ENCODE measurements at regions not wholly inside any gene's neighbourhood (a gene's known extent, or its start where the extent isn't known, plus 50 kb on each side); places are given as distances from the start of the nearest gene placed in this dataset.

DNA sequence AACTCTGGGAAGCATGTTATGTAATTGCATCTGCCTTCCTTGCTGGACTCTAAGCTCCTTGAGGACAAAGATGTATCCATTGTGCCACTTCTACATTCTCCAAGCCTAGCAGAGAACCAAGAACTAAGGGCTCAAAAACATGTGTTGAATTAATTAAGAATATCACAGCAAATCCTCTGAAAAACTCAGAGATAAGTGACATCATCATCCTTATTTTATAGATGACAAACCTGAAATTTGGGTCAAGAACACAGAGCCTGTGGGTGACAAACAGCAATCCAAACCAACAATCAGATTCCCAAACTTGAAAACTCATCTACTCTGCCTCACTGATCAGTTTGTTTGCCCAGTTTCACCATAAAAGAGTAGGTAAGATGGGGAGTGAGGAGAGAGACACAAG lies 503.6 kb upstream of the LRRN3 start:
- TF ChIP-seq, protein P1, sequence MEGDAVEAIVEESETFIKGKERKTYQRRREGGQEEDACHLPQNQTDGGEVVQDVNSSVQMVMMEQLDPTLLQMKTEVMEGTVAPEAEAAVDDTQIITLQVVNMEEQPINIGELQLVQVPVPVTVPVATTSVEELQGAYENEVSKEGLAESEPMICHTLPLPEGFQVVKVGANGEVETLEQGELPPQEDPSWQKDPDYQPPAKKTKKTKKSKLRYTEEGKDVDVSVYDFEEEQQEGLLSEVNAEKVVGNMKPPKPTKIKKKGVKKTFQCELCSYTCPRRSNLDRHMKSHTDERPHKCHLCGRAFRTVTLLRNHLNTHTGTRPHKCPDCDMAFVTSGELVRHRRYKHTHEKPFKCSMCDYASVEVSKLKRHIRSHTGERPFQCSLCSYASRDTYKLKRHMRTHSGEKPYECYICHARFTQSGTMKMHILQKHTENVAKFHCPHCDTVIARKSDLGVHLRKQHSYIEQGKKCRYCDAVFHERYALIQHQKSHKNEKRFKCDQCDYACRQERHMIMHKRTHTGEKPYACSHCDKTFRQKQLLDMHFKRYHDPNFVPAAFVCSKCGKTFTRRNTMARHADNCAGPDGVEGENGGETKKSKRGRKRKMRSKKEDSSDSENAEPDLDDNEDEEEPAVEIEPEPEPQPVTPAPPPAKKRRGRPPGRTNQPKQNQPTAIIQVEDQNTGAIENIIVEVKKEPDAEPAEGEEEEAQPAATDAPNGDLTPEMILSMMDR (IDR thresholded peaks at IDR 0.05; ENCODE audit: borderline replicate concordance, insufficient read depth, low read depth, low read length) = no peak
- no peak overlapping the region for H3K4me3 ChIP-seq (ENCODE audit: low read depth, low read length)

DNA sequence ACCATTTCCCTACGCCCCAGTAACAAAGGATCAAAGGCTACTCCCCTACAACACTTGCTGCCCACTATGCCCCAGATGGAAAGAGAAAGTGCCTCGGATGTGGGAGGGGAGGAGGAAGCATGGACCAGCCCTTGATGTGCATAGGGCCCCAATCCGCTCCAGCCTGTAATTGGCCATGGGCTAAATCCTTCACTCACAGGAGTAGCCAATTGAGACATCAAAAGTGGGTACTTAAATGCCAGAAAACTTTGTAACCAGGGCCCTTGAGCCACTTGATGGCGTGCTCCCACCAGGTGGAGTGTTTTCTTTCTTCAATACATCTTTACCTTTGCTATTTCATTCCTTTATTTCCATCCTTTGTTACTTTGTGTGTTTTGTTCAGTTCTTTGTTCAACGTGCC lies 500.5 kb upstream of the LRRN3 start:
- TF ChIP-seq, protein P1 (IDR thresholded peaks at IDR 0.05; ENCODE audit: borderline replicate concordance, insufficient read depth, low read depth, low read length) = no peak
- no peak overlapping the region for H3K4me3 ChIP-seq (ENCODE audit: low read depth, low read length)

DNA sequence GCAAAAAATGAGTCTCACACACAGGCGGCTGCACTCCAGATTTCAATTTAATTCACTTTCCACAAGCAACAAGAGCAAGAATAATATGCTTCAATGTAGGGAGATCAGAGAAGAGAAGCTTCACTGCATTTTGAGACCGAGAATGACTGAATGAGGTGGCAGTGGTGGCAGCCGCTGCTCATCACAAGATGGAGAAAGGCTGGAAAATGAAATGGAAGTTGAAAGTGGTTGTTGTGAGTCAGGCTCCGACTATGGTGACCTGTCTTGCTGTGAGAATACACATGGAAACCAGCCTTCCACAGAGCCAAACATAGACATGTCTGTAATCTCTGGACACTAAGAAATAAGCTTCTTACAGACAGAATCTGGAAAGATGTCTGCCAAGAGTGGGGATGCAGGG lies 499.6 kb upstream of the LRRN3 start:
- TF ChIP-seq, protein P1 (IDR thresholded peaks at IDR 0.05; ENCODE audit: borderline replicate concordance, insufficient read depth, low read depth, low read length) = no peak
- no peak overlapping the region for H3K4me3 ChIP-seq (ENCODE audit: low read depth, low read length)

DNA sequence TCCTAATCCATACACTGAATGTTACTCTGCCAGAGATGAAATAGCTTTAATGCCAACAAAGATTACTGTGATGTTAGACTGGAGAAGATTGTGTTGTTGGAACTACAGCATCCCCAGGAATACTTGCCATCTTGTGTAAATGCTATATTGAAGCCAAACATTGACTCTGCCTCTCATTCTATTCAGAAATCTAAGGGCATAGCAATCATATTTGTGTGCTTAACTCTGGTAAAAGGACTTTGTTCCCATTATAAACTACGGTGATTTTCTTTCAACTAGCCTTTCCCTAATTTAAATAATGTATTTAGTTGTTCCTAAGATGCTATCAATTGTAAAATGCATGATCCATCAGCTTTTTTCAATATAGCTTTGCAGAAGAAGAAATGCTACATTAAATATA lies 498.4 kb upstream of the LRRN3 start:
- TF ChIP-seq, protein P1 (IDR thresholded peaks at IDR 0.05; ENCODE audit: borderline replicate concordance, insufficient read depth, low read depth, low read length) = no peak
- no peak overlapping the region for H3K4me3 ChIP-seq (ENCODE audit: low read depth, low read length)

DNA sequence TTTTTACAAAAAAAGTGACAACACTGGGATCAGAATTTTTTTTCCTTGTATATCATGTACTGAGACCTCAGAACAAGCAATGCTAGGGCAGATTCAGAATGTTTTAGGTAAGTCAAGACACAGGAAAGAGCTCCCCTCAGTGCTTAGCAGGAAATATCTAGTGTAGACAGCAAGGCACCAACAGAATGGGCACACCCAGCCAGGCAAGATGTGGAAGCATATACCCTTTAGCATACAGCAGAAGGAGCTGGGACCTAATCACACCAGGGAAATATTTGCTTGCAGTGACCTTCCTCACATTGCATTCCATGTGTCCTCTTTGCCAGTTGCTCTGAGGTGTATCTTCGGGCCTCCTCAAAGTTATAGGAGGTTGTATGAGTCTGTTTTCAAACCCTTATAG lies 497.6 kb upstream of the LRRN3 start:
- no peak overlapping the region for H3K4me3 ChIP-seq (ENCODE audit: low read depth, low read length)
- TF ChIP-seq, protein P1 (IDR thresholded peaks at IDR 0.05; ENCODE audit: borderline replicate concordance, insufficient read depth, low read depth, low read length) = no peak

DNA sequence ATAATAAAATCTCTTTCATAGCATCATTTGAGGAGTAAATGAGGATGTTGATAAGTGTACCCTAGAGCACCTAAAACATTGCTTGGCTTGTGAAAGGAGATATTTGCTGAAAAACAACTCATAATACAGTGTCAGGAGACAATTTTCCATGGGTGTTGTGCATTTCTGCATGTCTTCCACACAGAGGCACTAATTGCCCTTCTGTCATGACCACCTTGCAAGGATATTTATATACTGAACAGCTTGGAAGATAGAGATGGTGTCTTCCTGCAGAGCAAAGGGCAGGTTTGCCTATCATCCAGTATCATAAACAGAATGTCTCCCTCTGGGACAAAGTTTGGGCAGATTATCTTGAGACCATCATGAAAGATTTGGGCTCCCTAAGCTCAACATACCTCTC lies 495.2 kb upstream of the LRRN3 start:
- H3K4me3 ChIP-seq (ENCODE audit: low read depth, low read length) = no peak overlapping the region
- TF ChIP-seq, protein P1 (IDR thresholded peaks at IDR 0.05; ENCODE audit: borderline replicate concordance, insufficient read depth, low read depth, low read length) = no peak

DNA sequence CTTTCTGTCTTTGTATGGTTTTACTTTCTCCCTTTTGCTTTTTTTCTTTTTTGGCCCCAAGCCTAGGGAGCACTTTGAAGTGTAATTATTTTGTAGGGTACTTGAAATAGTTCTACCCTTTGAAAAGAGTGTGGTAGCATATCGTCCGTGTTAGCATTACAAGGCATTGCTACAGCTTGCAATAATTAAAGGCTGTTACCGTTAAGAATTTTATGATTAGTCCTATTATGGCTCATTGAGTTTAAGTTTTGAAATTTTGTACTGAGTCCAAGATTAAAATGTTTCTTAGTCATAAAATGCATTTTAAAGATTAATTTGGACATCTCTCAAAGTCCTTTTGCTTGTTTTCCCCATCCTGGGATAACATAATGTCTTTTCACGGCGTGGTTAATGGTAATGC lies 490.0 kb upstream of the LRRN3 start:
- H3K4me3 ChIP-seq (ENCODE audit: low read depth, low read length) = no peak overlapping the region
- TF ChIP-seq, protein P1 (IDR thresholded peaks at IDR 0.05; ENCODE audit: borderline replicate concordance, insufficient read depth, low read depth, low read length) = no peak

Measured in GM12875 (cell line).